ENCODE measurements at regions not wholly inside any gene's neighbourhood (a gene's known extent, or its start where the extent isn't known, plus 50 kb on each side); places are given as distances from the start of the nearest gene placed in this dataset.
"Not testable (repeated sequence)": the region's sequence is repeated elsewhere in the genome, so short reads cannot be mapped to it uniquely, and the experiment has no call there.

- H3K27me3 ChIP-seq (ENCODE audit: control insufficient read depth in 1 of 2, insufficient read depth in 2 of 2, low read length in 1 of 2) = no peaks in the 10 kb centered on the region
- no peak overlapping the region for H3K27ac ChIP-seq (ENCODE audit: low read depth in 1 of 2, low read length in 2 of 2)
- no peaks in the 10 kb centered on the region for H3K36me3 ChIP-seq (ENCODE audit: control insufficient read depth in 1 of 2, insufficient read depth in 2 of 2, low read length in 1 of 2)
- H3K9me3 ChIP-seq (ENCODE audit: control insufficient read depth, low read length) = no peaks in the 10 kb centered on the region
- no peak for DNase-seq
- 82 to 85% methylated on average over 4 of the region's 4 CpGs for WGBS, 2 donors
- no peaks in the 10 kb centered on the region for H3K4me1 ChIP-seq (ENCODE audit: control insufficient read depth in 1 of 2, insufficient read depth in 2 of 2, low read length in 2 of 2)
- intact Hi-C loops (cut with DNase I) = no loop called here
- H3K4me3 ChIP-seq (ENCODE audit: low read length in 2 of 2) = no peak overlapping the region
- ATAC-seq (ENCODE audit: low FRiP score) = no peak
These were observed 74.2 kb downstream of the APOBEC1 start for GRCh38 chr12:7591531-7591930.

- intact Hi-C loops (cut with DNase I); DNase-seq; H3K4me1 ChIP-seq (ENCODE audit: control insufficient read depth in 1 of 2, insufficient read depth in 2 of 2, low read length in 2 of 2); H3K27ac ChIP-seq (ENCODE audit: low read depth in 1 of 2, low read length in 2 of 2); ATAC-seq (ENCODE audit: low FRiP score); H3K36me3 ChIP-seq (ENCODE audit: control insufficient read depth in 1 of 2, insufficient read depth in 2 of 2, low read length in 1 of 2); H3K9me3 ChIP-seq (ENCODE audit: control insufficient read depth, low read length); H3K27me3 ChIP-seq (ENCODE audit: control insufficient read depth in 1 of 2, insufficient read depth in 2 of 2, low read length in 1 of 2); H3K4me3 ChIP-seq (ENCODE audit: low read length in 2 of 2): not testable (repeated sequence)
- 96 to 97% methylated on average over 17 to 27 of the region's 27 CpGs for WGBS, 2 donors
These were observed 75.6 kb downstream of the APOBEC1 start for GRCh38 chr12:7590085-7590484.

DNA sequence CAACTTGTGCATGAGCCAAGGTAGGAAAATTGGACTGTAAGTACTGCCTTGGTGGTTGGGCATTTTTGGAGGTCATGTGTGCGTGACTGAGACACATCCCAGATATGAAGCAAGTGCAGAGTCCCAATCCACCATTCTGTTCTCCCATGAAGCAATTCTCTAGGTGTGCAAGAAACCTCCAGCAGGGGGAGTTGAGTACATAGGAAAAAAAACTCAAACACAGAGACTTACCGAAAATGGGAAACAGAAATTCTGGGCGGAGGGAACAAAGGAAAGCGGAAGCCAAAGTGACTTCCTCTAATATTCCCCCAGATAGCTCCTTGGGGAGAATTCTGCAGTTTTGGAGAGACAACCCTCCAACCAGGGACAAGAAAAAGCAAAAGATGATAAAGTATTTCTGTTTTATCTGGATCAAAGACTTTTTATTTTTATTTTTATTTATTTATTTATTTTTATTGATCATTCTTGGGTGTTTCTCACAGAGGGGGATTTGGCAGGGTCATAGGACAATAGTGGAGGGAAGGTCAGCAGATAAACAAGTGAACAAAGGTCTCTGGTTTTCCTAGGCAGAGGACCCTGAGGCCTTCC, 76.9 kb downstream of the APOBEC1 start:
- intact Hi-C loops (cut with DNase I); H3K27me3 ChIP-seq (ENCODE audit: control insufficient read depth in 1 of 2, insufficient read depth in 2 of 2, low read length in 1 of 2); H3K4me3 ChIP-seq (ENCODE audit: low read length in 2 of 2); H3K27ac ChIP-seq (ENCODE audit: low read depth in 1 of 2, low read length in 2 of 2); H3K4me1 ChIP-seq (ENCODE audit: control insufficient read depth in 1 of 2, insufficient read depth in 2 of 2, low read length in 2 of 2); H3K9me3 ChIP-seq (ENCODE audit: control insufficient read depth, low read length); ATAC-seq (ENCODE audit: low FRiP score); H3K36me3 ChIP-seq (ENCODE audit: control insufficient read depth in 1 of 2, insufficient read depth in 2 of 2, low read length in 1 of 2): not testable (repeated sequence)
- peak in 1 of 2 donors; percentile 52 for DNase-seq
- 74 to 76% methylated on average over 4 of the region's 4 CpGs for WGBS, 2 donors

GRCh38 chr12:7584137-7584536, 80.6 kb upstream of the CD163 start:
- H3K36me3 ChIP-seq (ENCODE audit: control insufficient read depth in 1 of 2, insufficient read depth in 2 of 2, low read length in 1 of 2); H3K4me1 ChIP-seq (ENCODE audit: control insufficient read depth in 1 of 2, insufficient read depth in 2 of 2, low read length in 2 of 2); ATAC-seq (ENCODE audit: low FRiP score); H3K9me3 ChIP-seq (ENCODE audit: control insufficient read depth, low read length); H3K27me3 ChIP-seq (ENCODE audit: control insufficient read depth in 1 of 2, insufficient read depth in 2 of 2, low read length in 1 of 2); DNase-seq; H3K27ac ChIP-seq (ENCODE audit: low read depth in 1 of 2, low read length in 2 of 2); H3K4me3 ChIP-seq (ENCODE audit: low read length in 2 of 2); intact Hi-C loops (cut with DNase I): not testable (repeated sequence)
- 79 to 82% methylated on average over 1 of the region's 1 CpG for WGBS, 2 donors

- Histone ChIP-seq H3K27ac (ENCODE audit: low read depth in 1 of 2, low read length in 2 of 2) (no peak overlapping the region), H3K36me3 (ENCODE audit: control insufficient read depth in 1 of 2, insufficient read depth in 2 of 2, low read length in 1 of 2) (no peaks in the 10 kb centered on the region), H3K4me1 (ENCODE audit: control insufficient read depth in 1 of 2, insufficient read depth in 2 of 2, low read length in 2 of 2) (no peaks in the 10 kb centered on the region), H3K27me3 (ENCODE audit: control insufficient read depth in 1 of 2, insufficient read depth in 2 of 2, low read length in 1 of 2) (no peaks in the 10 kb centered on the region), H3K4me3 (ENCODE audit: low read length in 2 of 2) (no peak overlapping the region), H3K9me3 (ENCODE audit: control insufficient read depth, low read length) (no peaks in the 10 kb centered on the region)
- ATAC-seq (ENCODE audit: low FRiP score) = no peak
- DNase-seq = no peak
- intact Hi-C loops (cut with DNase I) = no loop called here
- WGBS, 2 donors = 68 to 72% methylated on average over 6 of the region's 6 CpGs
These were observed 79.9 kb upstream of the CD163 start for GRCh38 chr12:7583471-7583870.

- no peaks in the 10 kb centered on the region for H3K36me3 ChIP-seq (ENCODE audit: control insufficient read depth in 1 of 2, insufficient read depth in 2 of 2, low read length in 1 of 2)
- no peak overlapping the region for H3K27ac ChIP-seq (ENCODE audit: low read depth in 1 of 2, low read length in 2 of 2)
- H3K4me3 ChIP-seq (ENCODE audit: low read length in 2 of 2) = no peak overlapping the region
- 74 to 77% methylated on average over 2 of the region's 2 CpGs for WGBS, 2 donors
- ATAC-seq (ENCODE audit: low FRiP score) (no peak), DNase-seq (no peak)
- intact Hi-C loops (cut with DNase I) = no loop called here
- H3K9me3 ChIP-seq (ENCODE audit: control insufficient read depth, low read length) = no peaks in the 10 kb centered on the region
- no peaks in the 10 kb centered on the region for H3K27me3 ChIP-seq (ENCODE audit: control insufficient read depth in 1 of 2, insufficient read depth in 2 of 2, low read length in 1 of 2)
- no peaks in the 10 kb centered on the region for H3K4me1 ChIP-seq (ENCODE audit: control insufficient read depth in 1 of 2, insufficient read depth in 2 of 2, low read length in 2 of 2)
These were observed 79.2 kb upstream of the CD163 start for GRCh38 chr12:7582796-7583195.

- Histone ChIP-seq H3K36me3 (ENCODE audit: control insufficient read depth in 1 of 2, insufficient read depth in 2 of 2, low read length in 1 of 2) (no peaks in the 10 kb centered on the region), H3K4me1 (ENCODE audit: control insufficient read depth in 1 of 2, insufficient read depth in 2 of 2, low read length in 2 of 2) (no peaks in the 10 kb centered on the region), H3K9me3 (ENCODE audit: control insufficient read depth, low read length) (no peaks in the 10 kb centered on the region), H3K4me3 (ENCODE audit: low read length in 2 of 2) (no peak overlapping the region), H3K27me3 (ENCODE audit: control insufficient read depth in 1 of 2, insufficient read depth in 2 of 2, low read length in 1 of 2) (no peaks in the 10 kb centered on the region), H3K27ac (ENCODE audit: low read depth in 1 of 2, low read length in 2 of 2) (no peak overlapping the region)
- ATAC-seq (ENCODE audit: low FRiP score) (no peak), DNase-seq (no peak)
- intact Hi-C loops (cut with DNase I) = no loop called here
These were observed 78.0 kb upstream of the CD163 start for GRCh38 chr12:7581625-7582024.

- ATAC-seq (ENCODE audit: low FRiP score) (no peak), DNase-seq (no peak)
- no peak overlapping the region for H3K4me3 ChIP-seq (ENCODE audit: low read length in 2 of 2)
- H3K36me3 ChIP-seq (ENCODE audit: control insufficient read depth in 1 of 2, insufficient read depth in 2 of 2, low read length in 1 of 2) = no peaks in the 10 kb centered on the region
- H3K4me1 ChIP-seq (ENCODE audit: control insufficient read depth in 1 of 2, insufficient read depth in 2 of 2, low read length in 2 of 2) = no peaks in the 10 kb centered on the region
- intact Hi-C loops (cut with DNase I) = no loop called here
- H3K27me3 ChIP-seq (ENCODE audit: control insufficient read depth in 1 of 2, insufficient read depth in 2 of 2, low read length in 1 of 2) = no peaks in the 10 kb centered on the region
- no peaks in the 10 kb centered on the region for H3K9me3 ChIP-seq (ENCODE audit: control insufficient read depth, low read length)
- H3K27ac ChIP-seq (ENCODE audit: low read depth in 1 of 2, low read length in 2 of 2) = no peak overlapping the region
- WGBS, 2 donors = 34 to 37% methylated on average over 2 of the region's 2 CpGs
These were observed 77.5 kb upstream of the CD163 start for GRCh38 chr12:7581046-7581445.

- no peak for ATAC-seq (ENCODE audit: low FRiP score)
- no peak overlapping the region for H3K27ac ChIP-seq (ENCODE audit: low read depth in 1 of 2, low read length in 2 of 2)
These were observed 67.7 kb upstream of the CD163 start for GRCh38 chr12:7571257-7571656.

More at GRCh38 chr12:7571257-7571656, 67.7 kb upstream of the CD163 start:
- intact Hi-C loops (cut with DNase I) = no loop called here
- Histone ChIP-seq H3K4me1 (ENCODE audit: control insufficient read depth in 1 of 2, insufficient read depth in 2 of 2, low read length in 2 of 2) (no peaks in the 10 kb centered on the region), H3K9me3 (ENCODE audit: control insufficient read depth, low read length) (no peaks in the 10 kb centered on the region), H3K27me3 (ENCODE audit: control insufficient read depth in 1 of 2, insufficient read depth in 2 of 2, low read length in 1 of 2) (no peaks in the 10 kb centered on the region), H3K36me3 (ENCODE audit: control insufficient read depth in 1 of 2, insufficient read depth in 2 of 2, low read length in 1 of 2) (no peaks in the 10 kb centered on the region), H3K4me3 (ENCODE audit: low read length in 2 of 2) (no peak overlapping the region)
- no peak for DNase-seq
- WGBS, 2 donors = 12 to 15% methylated on average over 1 of the region's 1 CpG

Data from aorta (tissue), 5 donors.